CD4-positive, alpha-beta T cell treated with Interleukin-12 subunit alpha and Interleukin-12 subunit beta, for 1 hour (primary cell): ENCODE measurements at regions not wholly inside any gene's neighbourhood (a gene's known extent, or its start where the extent isn't known, plus 50 kb on each side); places are given as distances from the start of the nearest gene placed in this dataset.

Experiments
- DNase-seq: peaks from one replicate; pipeline ENCODE4 v3.0.0-alpha.2; 2020

GRCh38 chr5:133732536-133732935 lies 120.2 kb upstream of the FSTL4 start:
- no peak for DNase-seq

- DNase-seq: no peak
Measured at GRCh38 chr5:133731951-133732350, 119.6 kb upstream of the FSTL4 start.

DNA sequence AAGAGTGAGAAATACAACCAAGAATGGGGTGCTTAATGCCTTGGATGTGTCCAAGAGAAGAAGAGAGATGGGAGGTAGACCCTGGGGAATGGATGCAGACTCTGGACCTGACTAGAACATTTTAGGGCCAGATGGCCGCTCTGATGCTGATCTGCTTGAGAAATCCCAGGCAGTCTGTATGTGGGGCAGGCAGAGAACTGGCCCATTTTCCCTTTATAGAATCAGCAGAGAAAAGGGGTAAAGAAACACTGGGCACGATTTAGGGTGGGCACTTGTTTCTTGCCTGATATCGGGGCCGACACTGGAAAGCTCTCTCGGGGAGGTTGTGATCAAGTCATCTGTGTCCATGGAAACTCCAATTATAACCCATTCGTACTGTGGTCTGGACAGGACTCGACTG lies 118.5 kb upstream of the FSTL4 start:
- DNase-seq: no peak

- no peak for DNase-seq
Measured at GRCh38 chr5:133730346-133730745, 118.0 kb upstream of the FSTL4 start.

DNA sequence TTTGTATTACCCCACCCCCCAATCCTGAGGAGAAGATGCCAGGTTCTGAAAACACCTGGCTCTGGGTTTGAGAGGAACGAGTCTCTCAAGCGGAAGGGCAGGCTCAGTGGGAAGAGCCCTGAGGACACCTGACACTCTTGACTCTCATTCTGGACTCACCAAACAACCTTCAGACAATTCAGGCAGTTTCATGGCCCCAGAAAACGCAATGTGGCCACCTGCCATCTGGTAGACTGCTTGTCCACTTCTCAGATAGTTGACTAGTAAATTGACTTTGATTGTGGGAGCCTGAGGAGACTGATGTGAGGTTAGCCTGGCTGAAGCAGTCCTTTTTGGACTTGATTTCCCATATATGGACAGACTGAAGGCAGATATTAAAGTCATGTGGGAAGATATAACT lies 117.5 kb upstream of the FSTL4 start:
- no peak for DNase-seq

- no peak for DNase-seq
Measured at GRCh38 chr5:133728475-133728874, 116.1 kb upstream of the FSTL4 start.

- DNase-seq: no peak
Measured at GRCh38 chr5:133727636-133728035, 115.3 kb upstream of the FSTL4 start.

DNA sequence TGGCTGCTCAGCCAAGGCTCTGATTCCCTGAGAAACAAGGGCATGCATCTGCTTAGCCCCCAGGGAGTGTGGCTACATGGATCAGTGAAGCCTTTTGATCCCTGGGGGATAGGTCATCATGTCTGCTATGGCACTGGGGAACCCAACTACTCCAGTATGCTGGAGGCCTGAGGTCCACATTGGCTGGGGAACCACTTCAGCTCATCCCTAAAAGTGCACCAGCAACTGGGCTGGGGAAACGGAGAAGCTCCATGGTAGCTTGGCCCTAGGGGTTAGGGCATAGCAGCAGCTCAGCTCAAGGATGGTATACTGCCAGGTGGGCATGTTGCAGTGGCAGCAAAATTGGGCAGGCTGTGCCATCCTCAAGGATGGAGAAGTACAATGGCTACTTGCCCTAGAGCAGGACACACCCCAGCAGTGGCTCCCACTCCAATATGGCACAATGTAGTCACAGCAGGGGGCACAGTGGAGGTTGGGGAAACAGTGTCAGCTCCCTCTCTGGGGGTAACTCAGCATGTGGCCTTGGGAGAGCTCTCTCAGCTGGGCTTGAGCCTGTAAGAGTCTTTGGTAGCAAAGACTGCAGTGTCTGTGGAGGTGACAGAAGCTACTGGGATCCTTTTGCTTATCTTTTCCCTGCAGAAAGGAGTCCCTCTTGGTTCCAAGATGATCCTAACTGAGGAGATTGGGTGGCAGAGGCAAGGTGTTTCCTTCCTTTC lies 111.5 kb upstream of the FSTL4 start:
- DNase-seq: no peak

DNA sequence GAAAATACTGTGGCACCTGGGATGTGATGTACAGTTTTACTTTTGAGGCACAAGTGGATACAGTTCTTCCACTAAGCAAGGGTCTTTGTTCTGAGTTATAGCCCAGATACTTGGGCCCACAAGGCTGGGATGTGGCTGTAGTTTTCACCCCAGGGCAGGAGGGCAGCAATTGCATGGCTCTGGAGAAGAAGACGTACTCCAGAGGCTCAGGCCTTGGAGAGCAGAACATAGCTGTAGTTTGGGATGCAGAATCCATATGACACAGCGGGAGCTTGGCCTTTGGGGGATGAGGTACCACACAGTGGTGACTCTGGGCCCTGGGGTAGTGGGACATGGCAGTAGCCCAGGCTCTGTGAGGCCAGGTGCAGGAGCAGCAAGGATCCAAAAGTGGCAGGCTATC lies 110.8 kb upstream of the FSTL4 start:
- DNase-seq: no peak

- DNase-seq: no peak
Measured at GRCh38 chr5:133721365-133721764, 109.0 kb upstream of the FSTL4 start.

GRCh38 chr5:133718457-133718856 lies 106.1 kb upstream of the FSTL4 start:
- DNase-seq: no peak

DNA sequence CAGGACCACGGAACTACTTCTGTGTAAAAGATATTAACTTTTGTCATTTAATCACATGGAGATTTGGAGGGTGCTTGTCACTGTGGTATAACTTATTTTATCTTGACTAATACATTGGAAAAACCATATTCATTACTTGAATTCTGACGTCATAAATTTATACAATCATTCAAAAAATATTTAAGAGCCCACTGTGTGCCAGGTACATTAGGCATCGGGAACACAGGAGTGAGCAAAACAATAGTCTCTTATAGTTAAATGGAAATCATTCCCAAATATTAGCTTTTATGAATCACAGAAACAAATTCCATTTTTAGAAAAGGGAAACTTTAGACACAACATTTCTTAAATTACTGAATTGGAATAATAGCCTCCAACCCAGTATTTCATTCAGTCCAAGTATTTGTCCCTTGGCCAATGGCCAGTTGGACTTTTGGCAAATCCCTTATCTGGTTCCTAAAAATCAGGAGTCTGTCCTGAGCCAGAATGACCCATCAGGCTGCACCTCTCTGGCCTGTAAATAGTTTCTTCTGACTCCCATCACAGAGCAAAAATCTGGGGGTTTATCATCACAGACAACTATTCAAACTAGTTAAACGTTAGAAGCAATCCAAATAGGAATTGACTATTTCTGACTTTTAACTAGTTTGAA lies 104.3 kb upstream of the FSTL4 start:
- no peak for DNase-seq

DNA sequence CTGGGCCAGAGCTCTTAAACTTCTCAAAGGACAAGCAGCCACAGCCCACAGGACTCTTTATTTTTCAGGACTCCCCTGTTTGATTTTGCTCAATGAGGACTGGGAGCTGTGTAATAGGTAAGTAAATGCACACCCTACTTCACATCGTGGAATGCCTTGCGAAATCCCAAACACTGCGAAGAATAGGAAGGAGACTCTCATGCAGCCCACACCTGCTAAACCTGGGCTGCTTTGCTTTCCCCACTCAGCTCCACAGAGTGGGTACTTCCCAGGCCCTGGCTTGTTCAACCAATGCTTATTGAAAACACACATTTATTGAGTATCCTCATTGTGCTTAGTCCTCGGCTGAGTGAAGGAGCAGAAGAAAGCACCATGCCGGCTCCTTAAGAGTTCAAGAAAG lies 103.3 kb upstream of the FSTL4 start:
- DNase-seq: no peak

DNA sequence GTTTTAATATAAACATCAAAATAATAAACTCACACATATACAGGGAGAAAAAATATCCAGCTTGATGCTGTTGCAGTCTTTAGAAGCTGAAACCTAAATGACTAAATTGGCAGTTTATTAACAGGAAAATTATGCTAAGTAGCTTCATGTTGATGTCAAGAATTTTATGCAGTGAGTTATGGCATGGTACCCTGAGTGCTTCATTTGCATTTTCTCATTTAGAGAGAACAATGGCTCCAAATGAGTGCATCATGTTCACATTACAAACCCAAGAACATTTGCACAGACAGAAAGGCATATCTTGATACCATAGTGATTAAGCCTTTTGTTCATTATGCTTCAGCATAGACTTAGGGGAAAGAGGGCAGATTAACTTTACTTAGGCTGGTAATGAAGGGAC lies 102.9 kb upstream of the FSTL4 start:
- DNase-seq: no peak

DNA sequence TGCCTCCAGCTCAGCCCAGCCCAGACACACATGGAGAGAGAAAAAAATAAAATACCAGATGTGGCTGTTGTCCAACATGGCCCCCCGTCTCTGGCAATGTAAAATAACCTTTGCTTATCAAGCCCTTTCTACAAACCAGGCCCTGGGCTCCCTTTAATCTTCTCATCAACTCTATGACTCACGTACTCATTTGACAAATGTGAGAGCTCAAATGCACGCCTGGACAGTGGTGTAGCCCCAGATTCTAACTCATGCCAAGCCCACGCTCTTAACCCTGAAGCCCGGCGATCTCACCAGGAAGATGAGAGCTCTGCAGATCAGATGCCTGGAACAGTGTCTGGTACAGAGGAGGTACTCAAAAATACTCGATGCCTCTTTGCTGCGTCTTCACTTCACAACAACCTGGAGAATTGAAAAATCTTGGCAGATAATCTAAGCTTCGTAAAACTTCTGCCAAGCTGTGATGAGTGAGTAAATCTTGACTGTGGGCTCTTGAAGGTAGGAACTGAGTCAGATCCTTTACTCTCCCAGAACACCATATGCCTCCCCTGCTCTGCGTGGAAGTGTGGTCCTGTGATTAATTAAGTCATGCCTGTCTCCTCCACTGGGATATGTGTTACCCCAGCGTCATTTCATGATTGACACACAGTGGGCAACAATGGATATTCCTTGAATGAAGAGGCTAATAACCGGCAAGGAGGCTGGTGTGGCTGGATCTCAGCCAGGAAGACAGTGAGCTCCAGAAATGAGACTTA lies 102.0 kb upstream of the FSTL4 start:
- no peak for DNase-seq

- no peak for DNase-seq
Measured at GRCh38 chr5:133713751-133714150, 101.4 kb upstream of the FSTL4 start.

GRCh38 chr5:133713209-133713608 lies 100.9 kb upstream of the FSTL4 start:
- no peak for DNase-seq

GRCh38 chr5:133712562-133712961 lies 100.2 kb upstream of the FSTL4 start:
- no peak for DNase-seq

DNA sequence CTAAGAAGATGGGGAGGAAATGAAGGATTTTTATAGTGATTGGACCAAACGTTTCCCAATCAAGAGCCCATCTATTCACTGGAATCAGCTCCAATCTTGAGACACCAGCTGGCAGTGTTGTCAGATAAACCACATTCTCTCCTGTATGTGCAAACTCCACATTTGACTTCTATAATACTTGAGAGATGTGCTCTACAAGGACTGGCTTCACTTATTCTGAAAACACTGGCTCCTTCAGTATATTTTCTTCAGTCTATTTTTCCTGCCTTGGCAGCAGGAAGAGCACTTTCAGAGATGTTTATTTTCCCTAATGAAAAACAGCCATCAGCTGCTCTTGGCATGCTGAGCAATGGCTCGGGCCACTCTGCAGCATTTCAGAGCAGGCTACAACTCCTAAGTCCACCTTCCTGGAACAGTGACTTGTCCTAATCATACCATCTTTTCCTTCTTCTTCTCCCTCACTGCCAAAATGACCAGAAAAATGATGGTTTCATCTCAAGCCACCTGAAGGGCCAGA lies 96.9 kb upstream of the FSTL4 start:
- no peak for DNase-seq

DNA sequence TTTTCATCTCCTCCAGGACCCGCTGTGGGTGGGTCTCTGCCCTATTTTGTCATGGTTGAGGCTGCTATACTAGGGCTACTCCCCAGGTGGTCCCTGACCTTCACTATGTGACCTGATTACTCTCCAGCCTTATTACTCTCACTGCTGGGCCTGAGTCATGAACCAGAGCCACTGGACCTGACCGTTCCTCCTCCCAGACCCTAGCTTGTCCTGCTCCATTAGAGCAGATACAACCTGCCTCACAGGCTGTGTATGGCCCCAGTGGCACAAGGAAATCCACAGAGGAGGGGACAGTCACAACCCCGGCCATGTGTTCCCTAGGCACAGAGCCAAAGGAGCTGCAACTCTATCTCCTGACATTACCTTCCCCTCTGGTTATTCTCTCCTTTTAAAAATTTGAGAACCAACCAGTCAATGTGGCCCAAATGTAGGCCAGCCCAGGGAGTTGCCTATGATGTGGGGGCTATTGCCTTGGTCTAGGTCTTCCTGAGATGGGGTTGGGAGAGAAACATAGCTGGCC lies 96.0 kb upstream of the FSTL4 start:
- no peak for DNase-seq

- DNase-seq: no peak
Measured at GRCh38 chr5:133707629-133708028, 95.3 kb upstream of the FSTL4 start.

GRCh38 chr5:133706506-133707430 lies 94.4 kb upstream of the FSTL4 start:
- no peak for DNase-seq

- DNase-seq: no peak
Measured at GRCh38 chr5:133705331-133705730, 93.0 kb upstream of the FSTL4 start.
